IPS-18c (cell line): ENCODE measurements at regions not wholly inside any gene's neighbourhood (a gene's known extent, or its start where the extent isn't known, plus 50 kb on each side); places are given as distances from the start of the nearest gene placed in this dataset.
"Not testable (repeated sequence)": the region's sequence is repeated elsewhere in the genome, so short reads cannot be mapped to it uniquely, and the experiment has no call there.

Source experiments
- H3K4me3 ChIP-seq: 2 replicates; pipeline ENCODE4 v1.7.0; 2013; ENCODE audit warnings: low read depth, mild to moderate bottlenecking, low read length, moderate library complexity; ENCODE audit not compliant: insufficient read depth
- H3K9me3 ChIP-seq: one replicate; pipeline ENCODE4 v1.6.1; 2013; ENCODE audit warnings: mild to moderate bottlenecking, low read length, moderate library complexity; ENCODE audit not compliant: control insufficient read depth, insufficient read depth

- H3K4me3 ChIP-seq, H3K9me3 ChIP-seq: not testable (repeated sequence)
Observed at GRCh38 chr1:214095896-214096295, 108.1 kb downstream of the PROX1 start.

- H3K4me3 ChIP-seq: no peak overlapping the region
- H3K9me3 ChIP-seq: no peaks in the 10 kb centered on the region
Observed at GRCh38 chr1:214101246-214101645, 113.5 kb downstream of the PROX1 start.

GRCh38 chr1:214101828-214102227 lies 114.1 kb downstream of the PROX1 start:
- Histone ChIP-seq H3K9me3 (no peaks in the 10 kb centered on the region), H3K4me3 (no peak overlapping the region)

DNA sequence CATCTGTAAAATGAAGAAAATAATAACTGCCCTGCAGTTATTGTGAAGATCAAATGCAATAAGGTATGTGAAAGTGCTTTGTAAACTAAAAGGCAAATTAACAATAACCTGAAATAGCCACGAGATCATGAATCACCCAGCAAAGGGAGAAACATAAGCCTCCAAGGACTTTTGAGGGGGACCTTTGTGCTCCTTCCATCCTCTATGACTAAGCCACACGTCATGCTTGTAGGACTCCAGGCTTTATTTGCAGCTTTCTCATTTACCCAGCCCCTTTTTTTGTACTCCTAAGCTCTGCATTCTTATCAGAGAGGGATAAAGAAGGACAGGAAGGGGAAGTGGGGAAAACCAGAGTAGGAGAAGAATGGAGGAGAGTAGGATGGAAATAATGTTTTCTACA lies 115.1 kb downstream of the PROX1 start:
- Histone ChIP-seq H3K9me3 (no peaks in the 10 kb centered on the region), H3K4me3 (no peak overlapping the region)

DNA sequence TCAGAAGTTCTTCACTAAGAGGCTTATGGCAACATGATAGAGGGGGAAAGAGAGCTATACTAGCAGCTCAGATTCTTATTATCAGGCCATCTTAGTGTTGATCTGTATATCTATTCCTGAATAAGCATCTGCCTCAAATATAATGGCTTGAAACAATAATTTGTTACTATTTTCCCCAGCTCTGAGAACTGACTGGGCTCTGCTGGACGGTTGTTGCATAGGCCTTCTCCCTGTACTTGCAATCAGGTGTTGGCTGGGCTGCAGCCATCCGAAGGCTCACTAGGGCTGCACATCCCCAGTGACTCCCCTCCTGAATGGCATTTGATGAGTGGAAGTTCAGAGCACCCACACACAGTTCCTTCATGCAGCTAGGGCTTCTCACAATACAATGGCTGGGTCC lies 116.0 kb downstream of the PROX1 start:
- H3K4me3 ChIP-seq: no peak overlapping the region
- no peaks in the 10 kb centered on the region for H3K9me3 ChIP-seq

DNA sequence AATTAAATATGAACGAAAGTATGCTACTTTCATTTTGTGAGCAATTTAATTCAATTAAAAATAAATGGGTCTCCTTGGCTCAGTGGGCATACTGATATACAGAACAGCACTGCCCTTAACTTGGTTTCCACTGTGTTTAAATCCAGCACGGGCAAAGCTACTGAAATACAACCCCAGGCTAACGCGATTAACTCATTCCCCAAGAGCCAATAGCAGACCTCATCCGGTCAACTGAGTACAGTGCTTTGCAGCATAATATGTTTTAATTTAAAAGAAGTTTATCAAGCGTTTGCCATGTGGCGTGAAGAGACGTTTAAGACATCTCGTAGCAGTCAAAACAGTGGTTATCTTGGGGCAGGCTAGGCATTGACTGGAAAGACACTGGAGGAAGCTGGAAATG lies 118.6 kb downstream of the PROX1 start:
- Histone ChIP-seq H3K9me3 (no peaks in the 10 kb centered on the region), H3K4me3 (no peak overlapping the region)

DNA sequence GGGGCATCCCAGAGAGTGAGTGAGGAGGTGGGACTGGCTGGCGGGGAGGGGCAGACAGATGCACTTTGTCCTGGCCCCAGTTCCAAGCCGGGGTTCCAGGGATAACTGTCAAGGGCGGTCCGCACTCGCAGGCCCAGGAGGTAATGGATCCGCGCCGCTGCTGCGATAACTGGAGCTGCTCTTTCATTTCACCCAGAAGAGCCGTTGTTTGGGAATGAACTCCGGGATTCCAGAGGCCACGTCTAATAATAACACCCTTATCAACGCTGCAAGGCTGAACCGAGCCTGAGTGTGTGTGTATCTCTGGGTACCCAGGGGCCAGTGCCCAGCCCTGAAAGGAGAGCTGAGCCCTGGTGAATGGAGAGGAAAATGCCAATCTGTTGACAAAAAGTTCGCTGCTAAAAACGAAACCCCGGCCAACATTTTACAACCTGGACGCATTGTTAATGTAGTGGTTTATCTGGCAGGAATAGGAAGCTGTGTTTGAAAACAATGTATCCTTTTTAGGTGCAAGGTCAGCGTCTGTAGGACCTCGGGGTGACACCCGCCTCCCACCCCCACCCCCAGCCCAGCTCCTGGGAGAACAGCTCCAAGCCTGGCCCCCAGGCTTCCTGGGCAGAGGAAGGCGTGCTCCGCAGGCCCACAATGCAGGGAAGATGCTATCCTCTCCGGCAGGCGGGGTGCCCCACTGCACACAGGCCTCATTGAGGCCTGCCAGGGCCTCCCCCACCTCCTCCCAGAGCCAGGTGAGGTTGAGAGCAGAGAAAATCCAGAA lies 119.7 kb downstream of the PROX1 start:
- Histone ChIP-seq H3K9me3 (no peaks in the 10 kb centered on the region), H3K4me3 (no peak overlapping the region)

DNA sequence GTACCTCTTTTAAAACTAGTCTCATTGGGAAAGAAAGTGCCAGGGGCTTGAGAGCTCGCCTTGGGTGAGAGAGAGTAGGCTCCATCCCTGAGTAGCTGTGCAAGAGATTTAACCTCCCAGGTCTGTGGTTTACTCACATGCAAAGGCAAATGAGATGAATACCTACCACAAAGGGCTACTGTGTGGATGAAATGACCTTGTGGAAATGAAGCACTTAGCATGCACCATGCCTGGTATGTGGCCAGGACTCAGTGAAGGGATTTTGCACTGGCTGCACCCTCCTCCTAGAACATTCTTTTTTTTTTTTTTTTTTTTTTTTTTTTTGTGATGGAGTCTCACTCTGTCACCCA lies 120.3 kb downstream of the PROX1 start:
- Histone ChIP-seq H3K4me3 (no peak overlapping the region), H3K9me3 (no peaks in the 10 kb centered on the region)

DNA sequence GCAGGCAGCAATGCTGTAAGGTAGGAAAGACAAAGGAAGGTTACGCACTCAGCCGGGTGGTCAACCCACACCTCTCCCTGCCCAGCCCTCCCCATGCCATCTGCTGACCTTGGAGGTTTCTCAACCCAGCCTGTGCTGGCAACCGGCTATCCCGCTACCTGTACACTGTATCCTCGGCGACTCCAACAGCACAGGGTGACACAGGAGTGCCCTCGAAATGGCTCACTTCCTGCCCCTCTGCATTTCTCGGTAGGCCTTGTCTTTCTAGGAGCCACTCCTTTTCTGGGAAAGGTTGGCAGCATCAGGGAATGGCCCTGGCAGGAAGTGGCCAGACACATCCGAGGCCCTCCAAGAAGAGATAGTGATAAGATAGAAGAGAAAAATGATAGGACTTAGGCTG lies 124.0 kb downstream of the PROX1 start:
- no peaks in the 10 kb centered on the region for H3K9me3 ChIP-seq
- H3K4me3 ChIP-seq: no peak overlapping the region

DNA sequence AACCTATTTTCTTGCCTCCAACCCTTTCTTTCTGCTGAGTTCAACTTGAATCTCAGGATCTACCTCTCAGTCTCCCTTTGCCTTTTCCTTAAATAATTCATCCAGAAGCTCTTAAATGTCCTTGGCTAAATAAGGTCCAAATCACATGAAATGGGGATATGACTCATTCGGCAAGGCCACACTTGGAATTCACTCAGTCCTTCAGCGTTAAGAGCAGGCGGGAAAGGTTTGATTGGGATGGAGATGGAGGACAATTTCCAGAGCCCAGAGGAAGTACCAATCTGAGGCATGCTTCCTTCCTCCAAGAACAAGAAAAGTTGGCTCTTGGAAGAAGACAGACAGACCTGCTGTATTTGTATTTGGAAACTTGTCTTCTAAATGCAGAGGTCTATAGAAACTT lies 128.5 kb downstream of the PROX1 start:
- Histone ChIP-seq H3K9me3 (no peaks in the 10 kb centered on the region), H3K4me3 (no peak overlapping the region)

- no peaks in the 10 kb centered on the region for H3K9me3 ChIP-seq
- H3K4me3 ChIP-seq: no peak overlapping the region
Observed at GRCh38 chr1:214117780-214118179, 130.0 kb downstream of the PROX1 start.

- H3K4me3 ChIP-seq: no peak overlapping the region
- no peaks in the 10 kb centered on the region for H3K9me3 ChIP-seq
Observed at GRCh38 chr1:214120191-214120590, 132.4 kb downstream of the PROX1 start.

DNA sequence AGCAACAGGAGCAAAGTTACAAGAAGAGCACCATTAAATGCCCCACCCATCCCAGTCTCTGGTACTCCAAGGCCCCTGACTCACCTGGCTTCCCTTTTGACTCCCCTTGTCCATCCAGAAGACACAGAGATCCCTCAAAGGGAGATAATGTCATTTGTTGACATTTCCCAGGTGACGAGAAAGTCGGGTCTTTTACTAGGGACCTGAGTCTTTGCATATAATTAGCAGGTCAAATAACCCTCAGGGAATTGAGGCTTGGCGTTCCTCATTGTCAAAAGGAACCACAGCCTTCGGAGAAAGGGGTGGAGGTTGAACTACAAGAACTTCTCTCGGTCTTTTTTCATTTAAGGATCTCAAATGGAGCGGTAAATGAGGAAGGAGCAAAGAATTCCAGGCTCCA lies 133.2 kb downstream of the PROX1 start:
- H3K4me3 ChIP-seq: no peak overlapping the region
- H3K9me3 ChIP-seq: no peaks in the 10 kb centered on the region

DNA sequence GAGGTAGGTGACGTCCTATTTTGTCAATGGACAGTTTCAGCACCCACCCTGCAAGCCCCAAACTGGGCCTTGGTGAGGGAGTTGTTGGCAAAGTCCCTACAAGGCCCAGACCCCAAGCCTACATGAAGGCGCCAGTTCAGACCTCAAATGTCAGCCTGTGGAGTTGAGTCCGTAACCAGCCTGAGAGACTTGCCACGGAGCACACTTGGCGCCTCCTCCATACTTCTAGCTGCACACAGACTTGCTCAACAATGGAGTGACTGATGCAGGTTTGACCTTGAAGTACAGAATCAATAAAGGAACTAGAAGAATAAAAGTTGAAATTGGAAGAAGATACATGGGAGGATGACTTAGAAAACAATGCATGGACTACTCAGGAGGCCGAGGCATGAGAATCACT lies 134.3 kb downstream of the PROX1 start:
- no peak overlapping the region for H3K4me3 ChIP-seq
- no peaks in the 10 kb centered on the region for H3K9me3 ChIP-seq

DNA sequence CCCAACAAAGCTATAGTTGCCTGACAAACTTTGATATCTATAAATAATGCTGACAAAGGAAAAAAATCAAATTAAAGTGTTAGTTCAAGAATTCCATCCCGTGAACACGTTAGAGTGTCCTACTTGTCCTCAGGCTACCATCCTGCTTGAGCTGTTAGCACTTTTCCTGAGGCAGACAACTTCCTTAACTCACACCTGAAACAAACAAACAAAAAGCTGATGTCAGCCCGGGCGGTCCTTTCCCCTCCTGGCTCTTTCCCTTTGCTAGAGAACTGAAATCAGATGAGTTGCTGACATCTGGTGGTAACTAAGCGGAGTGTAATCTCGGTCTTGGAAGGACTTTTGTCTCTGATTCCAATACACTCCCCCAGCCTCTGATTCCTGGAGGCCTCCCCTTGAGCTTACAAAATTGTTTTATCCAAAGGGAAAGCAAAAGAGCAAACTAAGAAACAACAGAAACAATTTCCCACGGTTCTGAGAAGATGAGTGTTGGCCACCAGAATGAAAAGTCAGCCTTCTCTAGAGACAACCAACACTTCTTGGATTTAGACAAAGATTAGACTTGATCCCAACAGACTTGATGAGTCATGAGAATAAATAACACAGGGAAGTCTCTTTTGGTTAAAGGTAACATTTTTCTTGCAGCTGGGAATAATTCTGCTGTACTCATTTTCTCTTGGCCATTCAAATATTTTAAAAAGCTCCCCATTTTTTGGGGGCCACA lies 135.4 kb downstream of the PROX1 start:
- H3K9me3 ChIP-seq: no peaks in the 10 kb centered on the region
- no peak overlapping the region for H3K4me3 ChIP-seq

- no peak overlapping the region for H3K4me3 ChIP-seq
- H3K9me3 ChIP-seq: no peaks in the 10 kb centered on the region
Observed at GRCh38 chr1:214124281-214124805, 136.6 kb downstream of the PROX1 start.

GRCh38 chr1:214124915-214125314 lies 137.1 kb downstream of the PROX1 start:
- Histone ChIP-seq H3K4me3 (no peak overlapping the region), H3K9me3 (no peaks in the 10 kb centered on the region)

GRCh38 chr1:214125819-214126218 lies 138.0 kb downstream of the PROX1 start:
- no peaks in the 10 kb centered on the region for H3K9me3 ChIP-seq
- no peak overlapping the region for H3K4me3 ChIP-seq
